SK-N-MC (cell line): ENCODE measurements at regions not wholly inside any gene's neighbourhood (a gene's known extent, or its start where the extent isn't known, plus 50 kb on each side); places are given as distances from the start of the nearest gene placed in this dataset.

Experiments used
- EZH2 ChIP-seq: fragments of 200-600 bp; sonication (generic); IDR thresholded peaks from one replicate; pipeline ENCODE4 v1.6.1; 2017; ENCODE audit warnings: antibody characterized with exemption
- FOXP2 ChIP-seq: optimal IDR thresholded peaks from 2 replicates; pipeline ENCODE3; 2011; ENCODE audit warnings: mild to moderate bottlenecking, moderate library complexity; ENCODE audit not compliant: insufficient read depth; ENCODE audit errors: extremely low read length, control extremely low read depth
- POLR2AphosphoS5 ChIP-seq: IDR thresholded peaks from 2 replicates; pipeline ENCODE4 v1.6.1; 2012; ENCODE audit warnings: mild to moderate bottlenecking, low read depth, low read length, borderline replicate concordance

DNA sequence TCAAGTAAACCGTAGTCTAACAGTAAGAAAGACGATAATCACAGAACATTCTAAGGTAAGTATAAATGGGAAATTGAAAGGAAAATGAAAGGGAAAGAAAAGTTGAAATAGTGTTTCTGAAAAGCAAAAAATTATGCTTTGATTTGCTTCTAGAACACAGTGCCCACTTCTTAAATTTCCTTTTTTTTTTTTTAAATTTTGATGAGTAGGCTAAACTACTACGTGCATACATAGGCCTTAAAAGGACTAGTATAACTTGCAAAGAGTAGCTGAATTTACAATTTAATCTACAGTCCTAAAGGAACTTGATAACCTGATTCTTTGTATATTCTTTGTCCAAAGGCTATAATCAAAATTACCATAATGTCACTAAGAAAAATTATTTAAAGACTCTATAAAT is 325.3 kb downstream of the PAX3 start:
- TF ChIP-seq EZH2 (no peak), POLR2AphosphoS5 (no peak), FOXP2 (no peak)
